Mesenchymal stem cell (in vitro differentiated cells and primary cell): ENCODE measurements at regions not wholly inside any gene's neighbourhood (a gene's known extent, or its start where the extent isn't known, plus 50 kb on each side); places are given as distances from the start of the nearest gene placed in this dataset.

Experiments used
- DNase-seq: peaks from one replicate; pipeline ENCODE4 v3.0.0-alpha.2; 2013
- H2AFZ ChIP-seq: one replicate; pipeline ENCODE4 v1.6.1; 2013; ENCODE audit warnings: low read depth, mild to moderate bottlenecking, control low read depth, inconsistent platforms, low read length, moderate library complexity
- H2AK5ac ChIP-seq: 2 replicates; pipeline ENCODE4 v1.6.1; 2013; ENCODE audit warnings: low read length, moderate library complexity, mild to moderate bottlenecking, inconsistent platforms; ENCODE audit not compliant: severe bottlenecking
- H2BK120ac ChIP-seq: one replicate; pipeline ENCODE4 v1.6.1; 2013; ENCODE audit warnings: low read depth, mild to moderate bottlenecking, inconsistent platforms, low read length, moderate library complexity
- H2BK12ac ChIP-seq, 2 experiments: one replicate each; pipeline ENCODE4 v1.6.1; 2013; ENCODE audit warnings: inconsistent platforms in 2 of 2, low read length in 2 of 2, mild to moderate bottlenecking in 2 of 2, moderate library complexity in 2 of 2, control low read depth in 1 of 2
- H2BK15ac ChIP-seq: one replicate; pipeline ENCODE4 v1.6.1; 2013; ENCODE audit warnings: mild to moderate bottlenecking, low read depth, inconsistent platforms; ENCODE audit not compliant: poor library complexity, severe bottlenecking
- H2BK5ac ChIP-seq: 2 replicates; pipeline ENCODE4 v1.6.1; 2013; ENCODE audit warnings: low read depth, mild to moderate bottlenecking, low read length, control low read depth, inconsistent platforms; ENCODE audit not compliant: poor library complexity, severe bottlenecking
- H3K14ac ChIP-seq, 2 experiments: one replicate each; pipeline ENCODE4 v1.6.1; 2013; ENCODE audit warnings: inconsistent platforms in 2 of 2, low read length in 2 of 2, control low read depth in 1 of 2, mild to moderate bottlenecking in 1 of 2, moderate library complexity in 1 of 2
- H3K18ac ChIP-seq, 2 experiments: one replicate each; pipeline ENCODE4 v1.6.1; 2013; ENCODE audit warnings: inconsistent platforms in 2 of 2, low read length in 2 of 2, control low read depth in 1 of 2, low read depth in 1 of 2, mild to moderate bottlenecking in 1 of 2
- H3K23ac ChIP-seq, 2 experiments: one replicate each; pipeline ENCODE4 v1.6.1; 2013; ENCODE audit warnings: inconsistent platforms in 2 of 2, low read length in 2 of 2, mild to moderate bottlenecking in 2 of 2, moderate library complexity in 2 of 2, control low read depth in 1 of 2
- H3K27ac ChIP-seq: 2 replicates; pipeline ENCODE4 v1.5.1; 2013; ENCODE audit warnings: mild to moderate bottlenecking, moderate library complexity, low read length, control low read depth, inconsistent platforms; ENCODE audit not compliant: poor library complexity, severe bottlenecking
- H3K27me3 ChIP-seq, 2 experiments: 2 replicates each; pipeline versions ENCODE4 v1.6.1 to v1.7.0; 2013; ENCODE audit warnings: low read length in 2 of 2, mild to moderate bottlenecking in 2 of 2, moderate library complexity in 2 of 2, control low read depth in 1 of 2, inconsistent platforms in 1 of 2; ENCODE audit not compliant: control insufficient read depth in 1 of 2, insufficient read depth in 1 of 2
- H3K36me3 ChIP-seq, 2 experiments: 2 replicates each; pipeline versions ENCODE4 v1.6.1 to v1.7.0; 2013; ENCODE audit warnings: low read length in 2 of 2, control low read depth in 1 of 2, inconsistent platforms in 1 of 2, low read depth in 1 of 2, mild to moderate bottlenecking in 1 of 2; ENCODE audit not compliant: insufficient read depth in 2 of 2, control insufficient read depth in 1 of 2
- H3K4ac ChIP-seq, 2 experiments: one replicate each; pipeline ENCODE4 v1.6.1; 2013; ENCODE audit warnings: inconsistent platforms in 2 of 2, low read length in 2 of 2, mild to moderate bottlenecking in 2 of 2, moderate library complexity in 2 of 2, control low read depth in 1 of 2, low read depth in 1 of 2
- H3K4me1 ChIP-seq: 2 replicates; pipeline ENCODE4 v1.6.1; 2013; ENCODE audit warnings: low read depth, low read length, control low read depth; ENCODE audit not compliant: control insufficient read depth, insufficient read depth
- H3K4me2 ChIP-seq: 2 replicates; pipeline ENCODE4 v1.6.1; 2013; ENCODE audit warnings: low read length, mild to moderate bottlenecking, inconsistent platforms; ENCODE audit not compliant: poor library complexity, severe bottlenecking
- H3K4me3 ChIP-seq, 2 experiments: 2 replicates each; pipeline versions ENCODE4 v1.5.1 to v1.7.0; 2013; ENCODE audit warnings: low read length in 2 of 2, mild to moderate bottlenecking in 2 of 2, control low read depth in 1 of 2, low read depth in 1 of 2; ENCODE audit not compliant: insufficient read depth in 1 of 2
- H3K79me1 ChIP-seq: replicated peaks from 2 replicates; pipeline ENCODE4 v1.6.1; 2013; ENCODE audit warnings: mild to moderate bottlenecking, control low read depth, low read length, inconsistent platforms; ENCODE audit not compliant: poor library complexity, severe bottlenecking
- H3K9ac ChIP-seq: 2 replicates; pipeline ENCODE4 v1.7.0; 2013; ENCODE audit warnings: mild to moderate bottlenecking, low read length, moderate library complexity
- H3K9me3 ChIP-seq: 2 replicates; pipeline ENCODE4 v1.7.0; 2013; ENCODE audit warnings: mild to moderate bottlenecking, low read length; ENCODE audit not compliant: control insufficient read depth
- H4K8ac ChIP-seq: one replicate; pipeline ENCODE4 v1.6.1; 2013; ENCODE audit warnings: inconsistent platforms, mild to moderate bottlenecking, low read length, moderate library complexity
- H4K91ac ChIP-seq: one replicate; pipeline ENCODE4 v1.6.1; 2013; ENCODE audit warnings: mild to moderate bottlenecking, low read length, inconsistent platforms
- WGBS: methylation state at CpG from one replicate; pipeline ENCODE4 v1.1.7; 2013; ENCODE audit warnings: mixed read lengths; 5-methylcytosine and 5-hydroxymethylcytosine counted together

DNA sequence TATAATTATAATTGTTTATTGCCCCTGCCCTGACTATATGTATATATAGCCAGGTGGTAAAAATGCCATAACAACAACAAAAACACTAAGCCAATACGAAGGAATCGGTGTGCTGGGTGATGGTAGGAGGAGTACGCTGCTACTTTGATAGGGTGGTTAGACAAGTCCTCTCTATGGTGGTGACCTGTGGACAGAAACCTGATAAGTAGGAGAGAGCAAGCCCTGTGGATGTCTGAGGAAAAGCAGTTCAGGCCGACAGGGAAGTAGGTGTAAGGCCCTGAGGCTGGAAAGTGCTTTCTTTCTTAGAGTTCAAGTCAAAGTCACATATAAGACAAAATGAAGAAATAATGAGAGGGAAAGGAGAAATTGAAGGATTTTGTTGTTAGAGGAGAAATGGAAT, 823.8 kb upstream of the CELF2 start:
- Histone ChIP-seq H2BK120ac (no peak overlapping the region), H4K8ac (no peak overlapping the region), H3K9me3 (no peaks in the 10 kb centered on the region), H3K18ac (no peak overlapping the region), H3K4me3 (no peak overlapping the region), H3K27me3 (no peaks in the 10 kb centered on the region), H3K9ac (no peak overlapping the region), H3K36me3 (no peaks in the 10 kb centered on the region), H4K91ac (no peak overlapping the region), H2BK12ac (no peak overlapping the region), H3K27ac (no peak overlapping the region), H3K79me1 (no peaks in the 10 kb centered on the region), H2AFZ (no peak overlapping the region), H3K14ac (no peak overlapping the region), H3K23ac (no peak overlapping the region), H2BK5ac (no peak overlapping the region), H3K4ac (no peak overlapping the region), H2BK15ac (no peak overlapping the region), H3K4me1 (no peaks in the 10 kb centered on the region), H3K4me2 (no peak overlapping the region), H2AK5ac (no peak overlapping the region)
- WGBS, result 96% methylated on average over 4 of the region's 4 CpGs
- DNase-seq, result no peak

GRCh38 chr10:10196701-10197100, 821.0 kb upstream of the CELF2 start:
- Histone ChIP-seq H3K14ac (no peak overlapping the region), H3K23ac (no peak overlapping the region), H2BK12ac (no peak overlapping the region), H3K4ac (no peak overlapping the region), H3K27ac (no peak overlapping the region), H4K8ac (no peak overlapping the region), H3K9ac (no peak overlapping the region), H3K4me1 (no peaks in the 10 kb centered on the region), H2BK15ac (no peak overlapping the region), H2BK5ac (no peak overlapping the region), H3K18ac (no peak overlapping the region), H4K91ac (no peak overlapping the region), H3K36me3 (no peaks in the 10 kb centered on the region), H3K4me2 (no peak overlapping the region), H2AFZ (no peak overlapping the region), H2BK120ac (no peak overlapping the region), H3K9me3 (no peaks in the 10 kb centered on the region), H3K4me3 (no peak overlapping the region), H3K27me3 (no peaks in the 10 kb centered on the region), H3K79me1 (no peaks in the 10 kb centered on the region), H2AK5ac (no peak overlapping the region)
- 90% methylated on average over 5 of the region's 5 CpGs for WGBS
- no peak for DNase-seq

GRCh38 chr10:10197423-10197822, 820.2 kb upstream of the CELF2 start:
- Histone ChIP-seq H2BK12ac (no peak overlapping the region), H3K79me1 (no peaks in the 10 kb centered on the region), H3K27me3 (no peaks in the 10 kb centered on the region), H4K8ac (no peak overlapping the region), H3K18ac (no peak overlapping the region), H2AFZ (no peak overlapping the region), H3K9ac (no peak overlapping the region), H3K4me2 (no peak overlapping the region), H2AK5ac (no peak overlapping the region), H3K14ac (no peak overlapping the region), H3K4me3 (no peak overlapping the region), H2BK15ac (no peak overlapping the region), H3K36me3 (no peaks in the 10 kb centered on the region), H3K23ac (no peak overlapping the region), H3K27ac (no peak overlapping the region), H3K9me3 (no peaks in the 10 kb centered on the region), H2BK120ac (no peak overlapping the region), H3K4me1 (no peaks in the 10 kb centered on the region), H4K91ac (no peak overlapping the region), H3K4ac (no peak overlapping the region), H2BK5ac (no peak overlapping the region)
- no peak for DNase-seq
- 96% methylated on average over 4 of the region's 4 CpGs for WGBS

DNA sequence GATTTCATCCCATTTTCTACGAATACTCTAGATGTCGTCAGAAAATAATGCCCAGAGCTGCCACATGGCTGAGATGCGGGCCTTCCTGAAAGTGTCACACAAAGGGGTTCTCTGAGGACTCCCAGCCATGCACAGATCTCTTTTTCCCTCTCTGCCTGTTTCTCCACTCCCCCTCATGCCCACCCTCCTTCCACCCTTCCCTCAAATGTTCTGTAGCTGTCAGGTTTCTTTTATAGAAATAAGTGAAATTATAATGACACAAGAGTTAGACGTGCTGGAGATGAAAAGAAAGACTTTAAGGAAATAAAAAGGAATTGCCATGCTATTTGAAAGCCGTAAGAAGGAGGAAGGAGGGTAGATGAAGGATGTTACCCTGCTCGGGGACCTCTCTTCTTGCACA, 819.3 kb upstream of the CELF2 start:
- Histone ChIP-seq H2AK5ac (no peak overlapping the region), H3K36me3 (no peaks in the 10 kb centered on the region), H3K4ac (no peak overlapping the region), H3K4me1 (no peaks in the 10 kb centered on the region), H3K9ac (no peak overlapping the region), H2AFZ (no peak overlapping the region), H3K27me3 (no peaks in the 10 kb centered on the region), H3K79me1 (no peaks in the 10 kb centered on the region), H3K4me3 (no peak overlapping the region), H3K4me2 (no peak overlapping the region), H4K8ac (no peak overlapping the region), H2BK5ac (no peak overlapping the region), H2BK15ac (no peak overlapping the region), H4K91ac (no peak overlapping the region), H3K9me3 (peaks cover 6% of the 10 kb centered on the region), H3K23ac (no peak overlapping the region), H3K14ac (no peak overlapping the region), H2BK120ac (no peak overlapping the region), H2BK12ac (no peak overlapping the region), H3K27ac (no peak overlapping the region), H3K18ac (no peak overlapping the region)
- 95% methylated on average over 6 of the region's 6 CpGs for WGBS
- DNase-seq, result no peak
